Prostate gland (tissue), 2 donors: ENCODE measurements at regions not wholly inside any gene's neighbourhood (a gene's known extent, or its start where the extent isn't known, plus 50 kb on each side); places are given as distances from the start of the nearest gene placed in this dataset.
"Not testable (repeated sequence)": the region's sequence is repeated elsewhere in the genome, so short reads cannot be mapped to it uniquely, and the experiment has no call there.

Source experiments
- CTCF ChIP-seq, 4 experiments: fragments of 200-600 bp in 2 of 4; fragments of 450-650 bp in 2 of 4; sonication (generic) in 2 of 4; IDR thresholded peaks; 1 replicate in 3 of 4; 2 replicates in 1 of 4; pipeline ENCODE4 v1.5.1; 2016 to 2019; ENCODE audit warnings: antibody characterized with exemption in 4 of 4, mild to moderate bottlenecking in 2 of 4, moderate library complexity in 2 of 4
- POLR2A ChIP-seq: fragments of 450-650 bp; IDR thresholded peaks from one replicate; pipeline ENCODE4 v1.6.1; 2016; ENCODE audit warnings: antibody characterized with exemption, mild to moderate bottlenecking
- POLR2AphosphoS5 ChIP-seq: sonication (generic); formaldehyde crosslinking; IDR thresholded peaks from one replicate; pipeline ENCODE4 v1.6.1; 2017; ENCODE audit warnings: antibody characterized with exemption

DNA sequence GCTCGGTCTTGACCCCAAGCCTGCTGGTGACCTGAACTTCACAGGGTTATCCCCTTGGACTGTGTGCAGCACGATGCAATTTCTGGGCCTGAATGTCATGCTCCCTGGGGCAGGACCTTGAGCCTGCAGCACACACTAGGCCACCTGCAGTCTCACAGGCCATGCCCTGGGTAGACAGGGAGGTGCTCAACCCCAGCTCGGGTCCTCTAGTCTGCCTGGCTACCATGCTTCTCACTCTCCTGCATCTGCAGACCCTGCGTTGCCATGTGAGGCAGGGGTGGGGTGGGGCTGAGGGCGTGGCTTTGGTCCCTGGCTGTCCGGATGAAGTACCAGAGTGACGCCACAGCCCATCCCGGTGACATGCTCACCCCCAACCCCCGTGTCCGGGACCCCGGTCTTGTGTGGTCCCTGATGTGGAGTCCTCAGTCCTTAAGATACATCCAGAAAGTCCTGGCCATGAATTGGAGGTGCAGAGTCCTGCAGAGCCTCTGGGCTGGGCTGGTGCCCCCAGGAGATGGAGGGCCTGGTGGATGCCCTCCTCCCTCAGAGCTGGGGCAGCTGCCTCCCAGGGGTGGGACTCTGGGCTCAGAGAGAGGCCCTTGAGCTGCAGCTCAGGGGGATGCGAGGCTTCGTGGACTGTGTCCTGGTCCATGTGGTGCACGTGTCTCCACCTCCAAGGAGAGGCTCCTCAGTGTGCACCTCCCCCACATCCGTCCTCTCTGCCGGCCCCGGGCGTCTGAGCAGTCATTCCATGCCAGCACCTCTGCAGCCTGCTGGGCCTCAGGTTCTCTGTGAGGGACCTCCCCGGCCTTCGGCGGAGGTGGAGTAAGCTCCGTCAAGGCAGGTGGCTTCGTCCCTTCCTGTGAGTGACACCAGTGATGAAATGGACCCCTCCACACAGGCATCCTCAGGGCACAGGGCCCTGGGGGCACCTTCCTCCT lies 402.1 kb downstream of the TMEM121 start:
- TF ChIP-seq POLR2A; POLR2AphosphoS5; CTCF (IDR thresholded peaks at IDR 0.05): not testable (repeated sequence)
